Loucy (cell line): ENCODE measurements at regions not wholly inside any gene's neighbourhood (a gene's known extent, or its start where the extent isn't known, plus 50 kb on each side); places are given as distances from the start of the nearest gene placed in this dataset.

Source experiments
- CTCF ChIP-seq: fragments of 200-600 bp; sonication (generic); conservative IDR thresholded peaks from 2 replicates; pipeline ENCODE4 v1.5.1; 2014; ENCODE audit warnings: mild to moderate bottlenecking, antibody characterized with exemption, low read length
- EZH2phosphoT487 ChIP-seq: fragments of 200-600 bp; IDR thresholded peaks from 2 replicates; pipeline ENCODE4 v1.6.1; 2018; ENCODE audit warnings: antibody characterized with exemption, mild to moderate bottlenecking, moderate library complexity, borderline replicate concordance

GRCh38 chr16:65822148-65822547, 544.3 kb upstream of the CDH5 start:
- TF ChIP-seq CTCF (no peak), EZH2phosphoT487 (no peak)
